Aorta (tissue), 5 donors: ENCODE measurements at regions not wholly inside any gene's neighbourhood (a gene's known extent, or its start where the extent isn't known, plus 50 kb on each side); places are given as distances from the start of the nearest gene placed in this dataset.
"Not testable (repeated sequence)": the region's sequence is repeated elsewhere in the genome, so short reads cannot be mapped to it uniquely, and the experiment has no call there.

Experiments
- ATAC-seq: fragments of 200-7000 bp; cut with Tn5 transposase; one replicate; pipeline ENCODE4 v1.9.1; 2022; ENCODE audit warnings: moderate library complexity; ENCODE audit not compliant: low FRiP score
- DNase-seq, 2 donors: peaks; one replicate each; pipeline ENCODE4 v3.0.0-alpha.2; 2020
- H3K27ac ChIP-seq, 2 donors: one replicate each; pipeline ENCODE4 v1.5.1; 2013; ENCODE audit warnings: low read length in 2 of 2, mild to moderate bottlenecking in 2 of 2, moderate library complexity in 2 of 2, control low read depth in 1 of 2, inconsistent platforms in 1 of 2, low read depth in 1 of 2
- H3K27me3 ChIP-seq, 2 donors: one replicate each; pipeline ENCODE4 v1.6.1; 2013; ENCODE audit warnings: control low read depth in 1 of 2, low read length in 1 of 2, mild to moderate bottlenecking in 1 of 2, moderate library complexity in 1 of 2; ENCODE audit not compliant: insufficient read depth in 2 of 2, control insufficient read depth in 1 of 2
- H3K36me3 ChIP-seq, 2 donors: one replicate each; pipeline ENCODE4 v1.6.1; 2013; ENCODE audit warnings: control low read depth in 1 of 2, low read length in 1 of 2, mild to moderate bottlenecking in 1 of 2; ENCODE audit not compliant: insufficient read depth in 2 of 2, control insufficient read depth in 1 of 2
- H3K4me1 ChIP-seq, 2 donors: one replicate each; pipeline ENCODE4 v1.6.1; 2013; ENCODE audit warnings: low read length in 2 of 2, control low read depth in 1 of 2, mild to moderate bottlenecking in 1 of 2, moderate library complexity in 1 of 2; ENCODE audit not compliant: insufficient read depth in 2 of 2, control insufficient read depth in 1 of 2
- H3K4me3 ChIP-seq, 2 donors: one replicate each; pipeline ENCODE4 v1.5.1; 2013; ENCODE audit warnings: low read length in 2 of 2, control low read depth in 1 of 2, mild to moderate bottlenecking in 1 of 2
- H3K9me3 ChIP-seq: one replicate; pipeline ENCODE4 v1.6.1; 2013; ENCODE audit warnings: mild to moderate bottlenecking, low read length; ENCODE audit not compliant: control insufficient read depth
- WGBS, 2 donors: extraction: QIAGEN DNeasy Blood & Tissue Kit; methylation state at CpG; one replicate each; pipeline ENCODE4 v1.1.7; 2013; 5-methylcytosine and 5-hydroxymethylcytosine counted together
- intact Hi-C, 2 donors: fragments of 100-400 bp; cut with DNase I; formaldehyde crosslinking; loops; one replicate each; pipeline versions ENCODE4 v1.14.2 to v1.15.0; 2022
- donor health status: healthy with polysubstance abuse.
- donor health status: Bipolar disorder and iron deficiency.
- donor health status: DM: no; HTN: no; CAD: no.
- donor health status: DM: no; HTN: no; CAD: no.
- donor health status: DM: yes; HTN: yes; CAD: no.

DNA sequence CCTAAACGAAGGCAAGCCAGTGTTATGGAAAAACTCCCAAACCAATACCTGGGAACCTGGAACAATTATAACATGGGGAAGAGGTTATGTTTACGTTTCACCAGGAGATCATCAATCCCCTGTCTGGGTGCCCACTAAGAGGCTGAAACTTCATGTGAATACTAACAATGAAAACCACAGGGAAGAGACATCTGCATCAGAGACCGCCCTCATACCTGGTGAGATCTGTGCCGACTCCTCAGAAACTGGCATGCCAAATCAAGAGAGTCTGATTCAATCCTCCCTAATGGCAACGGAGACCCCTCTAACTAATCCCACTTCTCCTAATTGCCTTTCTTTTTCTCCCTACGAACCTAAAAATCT, 163.2 kb downstream of the IER5 start:
- peaks cover 8% of the 10 kb centered on the region for H3K9me3 ChIP-seq
- H3K27ac ChIP-seq = no peak overlapping the region
- DNase-seq = no peak
- ATAC-seq = no peak
- intact Hi-C loops = no loop called here
- no peak overlapping the region for H3K4me3 ChIP-seq
- H3K4me1 ChIP-seq = peaks cover 0 to 3% of the 10 kb centered on the region in 2 donors
- 45% methylated on average over 6 of the region's 6 CpGs for WGBS, 2 donors
- H3K27me3 ChIP-seq = no peaks in the 10 kb centered on the region
- H3K36me3 ChIP-seq = no peaks in the 10 kb centered on the region

DNA sequence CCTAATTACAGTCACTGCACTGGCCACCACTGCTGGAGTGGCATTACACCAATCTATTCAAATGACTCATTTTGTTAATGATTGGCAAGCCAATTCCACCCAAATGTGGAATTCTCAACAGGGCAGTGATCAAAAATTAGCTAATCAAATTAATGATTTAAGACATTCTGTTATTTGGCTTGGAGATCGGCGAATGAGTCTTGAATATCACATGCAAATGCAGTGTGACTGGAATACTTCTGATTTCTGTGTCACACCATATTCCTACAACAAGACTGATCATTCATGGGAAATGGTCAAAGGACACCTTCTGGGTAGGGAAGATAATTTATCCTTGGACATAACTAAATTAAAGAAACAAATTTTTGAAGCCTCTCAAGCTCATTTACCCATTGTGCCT, 165.1 kb downstream of the IER5 start:
- DNase-seq, H3K36me3 ChIP-seq, H3K4me3 ChIP-seq, H3K4me1 ChIP-seq, ATAC-seq, H3K27me3 ChIP-seq, intact Hi-C loops, H3K9me3 ChIP-seq, H3K27ac ChIP-seq: not testable (repeated sequence)
- 47% methylated on average over 2 of the region's 2 CpGs for WGBS, 2 donors

DNA sequence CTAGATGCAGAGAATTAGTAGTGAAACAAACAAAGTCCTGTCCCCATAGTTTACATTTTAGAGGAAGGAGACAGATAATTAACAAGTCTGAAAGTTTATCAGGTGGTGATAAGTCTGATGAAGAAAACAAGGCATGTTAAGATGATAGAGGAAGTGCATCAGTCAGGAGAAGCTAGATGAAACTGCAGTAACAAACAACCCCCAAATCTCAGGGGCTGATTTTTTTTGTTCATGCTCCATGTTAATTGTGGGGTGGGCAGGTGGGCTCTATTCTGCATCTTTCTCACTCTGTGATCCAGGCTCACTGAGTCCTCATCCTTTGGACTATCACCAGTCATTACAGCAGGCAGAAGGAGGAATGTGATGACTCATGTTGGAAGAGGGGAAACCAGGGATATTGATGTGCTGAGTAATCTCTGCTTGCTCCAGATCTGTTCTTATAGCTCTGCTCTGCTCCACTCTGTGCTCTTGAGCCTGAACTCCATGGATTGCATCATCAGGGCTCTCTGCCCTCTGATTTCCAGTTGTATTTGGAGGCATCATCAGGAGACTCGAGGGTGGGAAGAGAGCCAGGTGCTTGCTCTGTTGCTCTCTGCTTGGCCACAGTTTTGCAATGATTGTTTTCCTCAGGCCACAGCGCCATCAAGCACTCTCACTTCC, 166.9 kb downstream of the IER5 start:
- H3K4me3 ChIP-seq = no peak overlapping the region
- H3K27me3 ChIP-seq = no peaks in the 10 kb centered on the region
- H3K9me3 ChIP-seq = peaks cover 7% of the 10 kb centered on the region
- WGBS, 2 donors = 67 to 74% methylated on average over 2 of the region's 2 CpGs
- DNase-seq (no peak), ATAC-seq (no peak)
- no peaks in the 10 kb centered on the region for H3K36me3 ChIP-seq
- H3K27ac ChIP-seq = no peak overlapping the region
- peaks cover 0 to 3% of the 10 kb centered on the region in 2 donors for H3K4me1 ChIP-seq
- intact Hi-C loops = no loop called here

DNA sequence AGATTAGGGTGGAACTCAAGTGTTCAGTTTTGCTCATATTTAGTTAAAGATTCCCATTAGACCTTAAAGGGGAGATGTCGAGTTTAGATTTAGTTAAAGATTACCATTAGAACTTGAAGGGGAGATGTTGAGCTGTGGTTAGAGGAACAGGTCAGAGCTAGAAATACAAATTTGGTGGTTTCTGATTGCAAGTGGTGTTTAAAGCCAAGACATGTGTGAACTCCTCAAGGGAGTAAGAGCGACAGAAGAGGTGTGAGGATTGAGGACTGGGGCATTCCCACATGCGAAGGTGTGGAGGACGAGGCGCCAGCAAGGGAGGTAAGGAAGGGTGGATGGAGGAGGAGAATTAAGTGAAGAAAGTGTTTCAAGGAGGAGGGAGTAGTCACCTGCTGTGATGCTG, 168.6 kb downstream of the IER5 start:
- H3K27ac ChIP-seq = no peak overlapping the region
- H3K36me3 ChIP-seq = no peaks in the 10 kb centered on the region
- no peaks in the 10 kb centered on the region for H3K27me3 ChIP-seq
- H3K4me1 ChIP-seq = no peaks in the 10 kb centered on the region
- intact Hi-C loops = no loop called here
- peaks cover 7% of the 10 kb centered on the region for H3K9me3 ChIP-seq
- no peak overlapping the region for H3K4me3 ChIP-seq
- ATAC-seq (no peak), DNase-seq (no peak)
- 73 to 76% methylated on average over 5 of the region's 5 CpGs for WGBS, 2 donors

DNA sequence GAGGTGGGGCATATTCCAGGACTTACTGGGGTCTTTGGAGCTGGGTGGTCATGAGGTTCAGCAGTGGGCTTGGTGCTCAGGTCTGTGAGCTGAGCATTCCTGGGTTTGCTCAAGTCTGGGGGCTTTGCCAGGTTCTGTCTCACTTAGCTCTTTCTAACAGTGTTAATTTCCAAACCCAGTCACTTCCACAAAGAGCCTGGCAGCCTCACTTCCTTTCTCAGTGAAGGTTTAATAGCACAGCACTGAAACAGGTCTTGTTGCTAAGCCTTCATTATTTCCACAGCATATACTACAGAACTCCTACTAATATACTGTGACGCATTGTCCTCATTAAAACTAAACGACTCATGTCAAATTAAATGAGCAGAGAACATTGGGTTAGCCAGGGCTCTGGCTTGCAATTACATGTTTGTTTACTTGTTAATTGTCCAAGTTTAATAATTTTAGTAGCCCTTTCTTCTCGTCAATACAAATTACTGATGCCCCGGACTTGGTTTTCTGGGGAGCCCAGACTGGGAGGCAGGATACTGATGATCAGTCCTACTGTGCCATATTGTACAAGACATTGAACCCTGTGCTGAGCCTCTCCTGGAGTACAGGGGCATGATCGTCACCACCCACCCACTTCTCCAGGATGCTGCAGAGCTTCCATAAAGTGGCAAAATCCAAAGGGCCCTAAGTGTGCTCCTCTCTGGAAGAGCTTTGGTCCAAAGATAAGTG, 170.7 kb downstream of the IER5 start:
- WGBS, 2 donors = 63 to 64% methylated on average over 5 of the region's 5 CpGs
- intact Hi-C loops = no loop called here
- Histone ChIP-seq H3K4me1 (no peaks in the 10 kb centered on the region), H3K27ac (no peak overlapping the region), H3K4me3 (no peak overlapping the region), H3K36me3 (no peaks in the 10 kb centered on the region), H3K9me3 (peaks cover 7% of the 10 kb centered on the region), H3K27me3 (no peaks in the 10 kb centered on the region)
- DNase-seq (no peak), ATAC-seq (no peak)

DNA sequence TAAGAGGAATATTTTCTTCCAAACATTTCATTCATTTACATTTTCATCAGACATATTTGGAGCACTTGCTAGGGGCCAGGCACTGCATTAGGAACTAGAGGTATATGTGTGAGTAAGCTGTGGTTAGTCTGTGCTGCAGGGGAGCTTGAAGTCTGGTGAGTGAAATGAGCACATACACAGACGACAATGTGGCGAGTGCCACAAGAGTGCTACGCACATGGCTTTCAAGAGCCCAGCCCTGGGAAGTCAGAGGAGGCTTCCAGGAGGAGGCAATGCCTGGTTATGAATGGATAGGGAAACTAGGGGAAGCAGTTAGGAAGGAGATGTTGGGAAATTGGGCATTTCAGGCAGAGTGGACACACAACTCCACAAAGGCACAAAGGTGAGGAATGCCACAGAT, 171.8 kb downstream of the IER5 start:
- ATAC-seq = no peak
- intact Hi-C loops = no loop called here
- H3K27ac ChIP-seq = no peak overlapping the region
- WGBS, 2 donors = 78 to 89% methylated on average over 3 of the region's 3 CpGs
- no peaks in the 10 kb centered on the region for H3K27me3 ChIP-seq
- H3K4me3 ChIP-seq = no peak overlapping the region
- no peaks in the 10 kb centered on the region for H3K4me1 ChIP-seq
- H3K36me3 ChIP-seq = no peaks in the 10 kb centered on the region
- DNase-seq = no peak
- H3K9me3 ChIP-seq = peaks cover 7% of the 10 kb centered on the region

DNA sequence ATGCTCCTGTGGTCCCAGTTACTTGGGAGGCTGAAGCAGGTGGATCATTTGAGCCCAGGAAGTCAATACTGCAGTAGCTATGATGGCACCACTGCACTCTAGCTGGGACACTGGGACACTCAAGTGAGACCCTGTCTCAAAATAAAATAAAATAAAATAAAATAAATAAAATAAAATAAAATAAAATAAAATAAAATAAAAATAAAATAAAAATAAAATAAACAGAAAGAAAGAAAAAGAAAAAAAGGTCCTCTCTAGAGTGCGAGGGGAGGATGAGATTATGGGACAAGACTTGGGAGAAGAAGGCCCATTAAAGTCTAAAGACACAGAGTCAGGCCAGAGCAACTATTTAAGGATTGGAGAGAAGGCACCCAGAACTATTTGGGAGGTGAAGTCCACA, 172.5 kb downstream of the IER5 start:
- Histone ChIP-seq H3K27me3 (no peaks in the 10 kb centered on the region), H3K4me1 (no peaks in the 10 kb centered on the region), H3K9me3 (peaks cover 2% of the 10 kb centered on the region), H3K36me3 (no peaks in the 10 kb centered on the region), H3K27ac (no peak overlapping the region), H3K4me3 (no peak overlapping the region)
- intact Hi-C loops = no loop called here
- ATAC-seq (no peak), DNase-seq (no peak)
- whole genome bisulfite sequencing, 2 donors = 92 to 95% methylated on average over 1 of the region's 1 CpG

DNA sequence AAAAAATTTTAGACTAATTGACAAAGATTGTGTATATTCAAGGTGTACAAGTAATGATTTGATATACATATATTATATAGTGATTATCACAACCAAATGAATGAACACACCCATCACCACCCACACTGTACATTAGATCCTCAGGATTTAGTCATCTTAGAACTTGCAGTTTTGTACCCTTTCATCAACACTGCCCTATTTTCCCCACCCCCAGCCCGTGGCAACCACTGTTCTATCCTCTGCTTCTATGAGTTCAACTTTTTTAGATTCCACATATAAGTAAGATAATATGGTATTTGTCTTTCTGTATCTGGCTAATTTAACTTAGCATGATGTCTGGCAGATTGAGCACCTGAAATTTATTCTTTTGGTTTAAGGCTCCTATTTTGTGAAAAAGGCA, 173.6 kb downstream of the IER5 start:
- no peak overlapping the region for H3K27ac ChIP-seq
- peaks cover 2% of the 10 kb centered on the region for H3K9me3 ChIP-seq
- WGBS, 2 donors = 44 to 51% methylated on average over 1 of the region's 1 CpG
- H3K4me1 ChIP-seq = no peaks in the 10 kb centered on the region
- H3K36me3 ChIP-seq = no peaks in the 10 kb centered on the region
- H3K4me3 ChIP-seq = no peak overlapping the region
- ATAC-seq = no peak
- intact Hi-C loops = no loop called here
- H3K27me3 ChIP-seq = no peaks in the 10 kb centered on the region
- DNase-seq = no peak

DNA sequence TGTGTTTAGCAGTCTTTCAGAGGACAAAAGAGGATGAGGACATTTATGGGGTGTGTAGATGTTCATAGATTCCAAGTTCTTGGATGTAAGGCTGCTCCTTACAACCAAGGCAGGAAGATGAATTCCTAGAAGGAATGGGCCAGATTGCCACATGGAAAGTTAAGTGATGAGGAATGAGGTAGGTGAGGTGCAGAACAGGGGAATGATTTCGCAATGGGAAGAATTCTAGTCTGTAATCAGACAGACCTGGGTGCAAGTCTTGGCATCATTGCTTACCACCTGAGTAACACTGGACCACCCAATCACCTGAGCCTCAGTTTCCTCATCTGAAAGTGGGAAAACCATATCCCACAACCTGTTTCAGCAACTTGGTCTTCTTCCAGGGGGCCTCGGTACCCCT, 174.9 kb downstream of the IER5 start:
- no peak for ATAC-seq
- no peak for DNase-seq

More for the DNA sequence above, 174.9 kb downstream of the IER5 start:
- 78 to 79% methylated on average over 2 of the region's 2 CpGs for WGBS, 2 donors
- Histone ChIP-seq H3K27ac (no peak overlapping the region), H3K4me1 (no peaks in the 10 kb centered on the region), H3K36me3 (no peaks in the 10 kb centered on the region), H3K4me3 (no peak overlapping the region), H3K27me3 (no peaks in the 10 kb centered on the region), H3K9me3 (peaks cover 2% of the 10 kb centered on the region)
- intact Hi-C loops = no loop called here
